ENCODE measurements at regions not wholly inside any gene's neighbourhood (a gene's known extent, or its start where the extent isn't known, plus 50 kb on each side); places are given as distances from the start of the nearest gene placed in this dataset.

DNA sequence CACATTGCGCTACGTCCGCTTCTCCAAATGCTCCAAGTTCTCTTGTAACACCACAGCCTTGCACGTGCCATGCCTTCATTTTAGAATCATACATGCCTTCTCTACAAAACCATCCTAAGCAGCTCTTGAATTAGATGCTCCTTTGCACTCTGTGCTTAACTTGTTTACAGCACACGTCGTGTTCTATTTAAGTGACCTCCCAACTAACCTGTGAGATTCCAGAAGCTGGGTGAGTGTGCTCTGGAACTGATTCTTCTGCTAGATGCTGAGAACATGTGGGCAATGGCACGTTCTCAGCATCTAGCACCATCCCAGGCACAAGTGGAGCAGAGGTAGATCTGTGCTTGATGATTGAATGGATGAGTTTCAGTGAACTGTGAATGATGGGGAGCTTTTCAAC, 100.0 kb upstream of the NEDD9 start:
- no peak overlapping the region for H3K4me3 ChIP-seq (ENCODE audit: low read length)
- TF ChIP-seq, protein P1, sequence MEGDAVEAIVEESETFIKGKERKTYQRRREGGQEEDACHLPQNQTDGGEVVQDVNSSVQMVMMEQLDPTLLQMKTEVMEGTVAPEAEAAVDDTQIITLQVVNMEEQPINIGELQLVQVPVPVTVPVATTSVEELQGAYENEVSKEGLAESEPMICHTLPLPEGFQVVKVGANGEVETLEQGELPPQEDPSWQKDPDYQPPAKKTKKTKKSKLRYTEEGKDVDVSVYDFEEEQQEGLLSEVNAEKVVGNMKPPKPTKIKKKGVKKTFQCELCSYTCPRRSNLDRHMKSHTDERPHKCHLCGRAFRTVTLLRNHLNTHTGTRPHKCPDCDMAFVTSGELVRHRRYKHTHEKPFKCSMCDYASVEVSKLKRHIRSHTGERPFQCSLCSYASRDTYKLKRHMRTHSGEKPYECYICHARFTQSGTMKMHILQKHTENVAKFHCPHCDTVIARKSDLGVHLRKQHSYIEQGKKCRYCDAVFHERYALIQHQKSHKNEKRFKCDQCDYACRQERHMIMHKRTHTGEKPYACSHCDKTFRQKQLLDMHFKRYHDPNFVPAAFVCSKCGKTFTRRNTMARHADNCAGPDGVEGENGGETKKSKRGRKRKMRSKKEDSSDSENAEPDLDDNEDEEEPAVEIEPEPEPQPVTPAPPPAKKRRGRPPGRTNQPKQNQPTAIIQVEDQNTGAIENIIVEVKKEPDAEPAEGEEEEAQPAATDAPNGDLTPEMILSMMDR (conservative IDR thresholded peaks at IDR 0.05; ENCODE audit: low read length): no peak
- DNase-seq (ENCODE audit: low read depth): no peak

DNA sequence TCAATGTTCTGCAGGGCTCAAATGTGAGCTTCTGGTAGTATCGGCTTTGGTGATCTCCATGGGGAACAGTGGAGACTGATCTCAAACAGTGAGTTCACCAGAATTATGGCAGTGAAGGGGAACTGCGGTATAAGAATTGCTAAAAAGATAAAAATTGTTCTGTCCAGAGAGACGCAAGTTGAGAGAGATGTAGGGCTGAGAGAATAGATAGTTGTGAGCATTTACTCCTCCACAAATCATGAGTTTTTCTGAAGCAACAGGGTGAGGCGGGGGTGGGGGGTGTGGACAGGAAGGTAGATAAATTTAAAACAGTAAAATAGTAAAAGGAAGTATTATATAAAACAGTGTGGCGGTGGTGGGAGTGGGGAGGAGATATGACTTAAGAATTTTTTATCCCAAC, 98.6 kb upstream of the NEDD9 start:
- TF ChIP-seq, protein P1 (conservative IDR thresholded peaks at IDR 0.05; ENCODE audit: low read length): no peak
- H3K4me3 ChIP-seq (ENCODE audit: low read length): no peak overlapping the region
- no peak for DNase-seq (ENCODE audit: low read depth)

DNA sequence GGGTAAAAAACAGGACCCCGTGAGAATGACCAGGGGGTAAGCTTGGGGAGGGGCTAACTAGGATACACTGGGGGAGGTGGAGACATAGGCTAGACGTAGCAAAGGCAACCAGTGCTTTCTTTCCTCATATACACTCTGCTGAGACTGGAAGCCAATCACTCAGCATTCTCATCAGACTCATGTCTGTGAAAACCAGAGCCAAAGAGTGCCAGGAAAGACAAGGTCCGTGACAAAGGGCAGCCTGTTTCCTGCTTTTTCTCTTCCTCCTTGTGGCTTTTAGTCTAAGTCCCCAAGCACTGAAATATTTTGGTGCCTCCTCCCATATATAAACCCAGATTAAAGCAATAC, 97.9 kb upstream of the NEDD9 start:
- TF ChIP-seq, protein P1 (conservative IDR thresholded peaks at IDR 0.05; ENCODE audit: low read length): no peak
- no peak overlapping the region for H3K4me3 ChIP-seq (ENCODE audit: low read length)
- DNase-seq (ENCODE audit: low read depth): no peak

DNA sequence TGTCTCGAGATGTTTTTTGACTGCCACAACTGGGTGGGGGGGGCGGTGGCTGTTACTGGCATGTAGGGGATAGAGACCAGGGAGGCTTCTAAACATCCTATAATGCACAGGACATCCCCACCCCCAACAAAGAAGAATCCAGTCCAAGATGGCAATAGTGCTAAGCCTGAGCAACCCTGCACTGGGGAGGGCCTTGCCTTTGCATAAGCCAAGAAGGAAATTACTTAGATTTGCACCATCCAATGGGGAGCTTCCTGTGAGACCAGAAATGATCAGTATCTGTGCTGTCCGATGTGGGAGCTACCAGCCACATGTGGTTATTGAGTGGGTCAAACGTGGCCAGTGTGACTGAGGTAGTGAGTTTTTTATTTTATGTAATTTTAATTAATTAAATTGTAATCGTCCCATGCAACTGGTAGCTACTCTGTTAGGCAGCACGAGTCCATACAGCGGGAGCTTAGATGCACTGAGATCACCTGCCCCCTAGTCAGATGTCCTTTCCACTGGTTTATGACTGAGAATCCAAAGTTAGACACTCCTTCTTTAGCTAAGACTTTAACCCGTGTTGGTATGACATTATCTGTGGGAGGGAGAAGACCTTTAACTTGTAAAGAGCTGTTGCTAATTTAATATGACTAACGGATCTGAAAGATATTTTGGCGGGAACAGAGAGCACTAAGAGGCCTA, 97.4 kb upstream of the NEDD9 start:
- H3K4me3 ChIP-seq (ENCODE audit: low read length): no peak overlapping the region
- no peak for DNase-seq (ENCODE audit: low read depth)
- TF ChIP-seq, protein P1 (conservative IDR thresholded peaks at IDR 0.05; ENCODE audit: low read length): no peak

DNA sequence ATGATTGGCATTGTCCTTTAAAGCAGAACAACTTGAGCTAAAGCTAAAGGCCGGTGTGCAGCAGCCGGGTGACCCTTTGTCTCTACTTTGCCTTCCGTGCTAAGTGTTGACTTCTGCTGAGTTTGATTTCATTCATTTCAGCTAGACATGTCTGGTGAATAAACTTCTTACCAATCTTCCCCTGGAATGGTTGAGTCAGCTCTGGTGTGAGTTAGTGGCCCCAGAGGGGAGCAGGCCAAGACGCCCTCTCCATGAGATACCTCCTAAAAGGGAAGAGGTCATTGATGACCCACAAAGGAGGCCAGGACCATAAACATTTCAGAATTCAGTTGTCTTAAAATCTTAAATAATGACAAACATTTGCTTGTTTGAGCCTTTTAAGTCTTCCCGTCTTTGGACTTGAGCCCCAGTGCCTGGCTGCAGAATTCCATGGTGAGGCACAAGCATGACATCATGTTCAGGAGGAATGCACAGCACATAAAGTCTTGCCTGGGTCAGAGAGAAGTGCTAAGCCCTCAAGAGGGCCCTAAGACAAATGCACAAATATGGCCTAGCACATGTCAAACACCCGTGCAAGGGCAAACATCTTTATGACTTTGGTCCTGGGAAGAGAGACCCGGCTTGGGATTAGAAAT, 96.3 kb upstream of the NEDD9 start:
- TF ChIP-seq, protein P1 (conservative IDR thresholded peaks at IDR 0.05; ENCODE audit: low read length): peak; percentile 14; the same call in 1 of the 2 replicates
- no peak overlapping the region for H3K4me3 ChIP-seq (ENCODE audit: low read length)
- DNase-seq (ENCODE audit: low read depth): peak; percentile 86

DNA sequence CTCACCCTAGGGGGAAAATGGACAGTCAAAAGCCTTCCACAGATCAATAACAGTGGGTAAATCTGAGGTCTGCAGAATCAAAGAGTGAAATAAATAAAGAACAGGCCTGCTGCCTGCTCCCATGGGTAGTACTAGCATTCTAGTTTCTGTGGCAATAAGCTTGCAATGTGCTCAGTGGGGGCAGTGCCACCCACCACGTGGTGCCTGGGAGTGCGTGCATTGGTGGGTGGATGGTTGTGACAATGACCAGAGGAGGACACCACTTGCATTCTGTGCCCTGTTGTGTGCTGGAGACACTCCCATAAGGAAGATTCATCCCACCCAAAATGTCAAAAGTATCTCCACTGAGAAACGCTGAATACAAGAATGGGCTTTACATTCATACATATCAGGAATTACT, 95.5 kb upstream of the NEDD9 start:
- DNase-seq (ENCODE audit: low read depth): no peak
- TF ChIP-seq, protein P1 (conservative IDR thresholded peaks at IDR 0.05; ENCODE audit: low read length): no peak
- no peak overlapping the region for H3K4me3 ChIP-seq (ENCODE audit: low read length)

DNA sequence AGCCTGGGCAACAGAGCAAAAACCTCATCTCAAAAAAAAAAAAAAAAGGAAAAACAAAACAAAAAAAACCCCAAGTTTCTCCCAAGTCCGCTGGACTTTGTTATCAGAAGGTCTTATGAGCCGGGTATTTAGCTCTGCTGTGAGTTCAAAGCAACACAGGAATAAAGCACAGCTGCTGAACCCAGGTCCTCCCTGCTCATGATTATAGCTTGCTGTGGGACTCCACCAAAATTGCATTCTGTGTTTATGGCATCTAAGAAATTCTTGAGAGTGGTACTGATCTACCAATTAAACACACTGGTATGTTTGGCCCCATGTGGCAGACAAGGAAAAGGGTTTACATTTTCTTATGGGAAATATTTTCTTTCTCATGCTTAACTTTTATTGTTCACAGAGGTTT, 93.6 kb upstream of the NEDD9 start:
- peak; percentile 24 for DNase-seq (ENCODE audit: low read depth)
- H3K4me3 ChIP-seq (ENCODE audit: low read length): no peak overlapping the region
- TF ChIP-seq, protein P1 (conservative IDR thresholded peaks at IDR 0.05; ENCODE audit: low read length): no peak
